IMR-90 (cell line): ENCODE measurements at regions not wholly inside any gene's neighbourhood (a gene's known extent, or its start where the extent isn't known, plus 50 kb on each side); places are given as distances from the start of the nearest gene placed in this dataset.
A peak's percentile ranks its signal among the peaks of the same experiment; 100 is the strongest.
"Not testable (repeated sequence)": the region's sequence is repeated elsewhere in the genome, so short reads cannot be mapped to it uniquely, and the experiment has no call there.

ENCODE experiments used
- ATAC-seq: fragments of 200-7000 bp; cut with Tn5 transposase; 2 replicates; pipeline ENCODE4 v1.9.1; 2020; ENCODE audit warnings: low read depth, mild to moderate bottlenecking, moderate library complexity
- BruUV-seq: library from RNA; stranded (reverse); fragments of 400-500 nt; replicated peaks from 2 replicates; lab custom pipeline; 2021; lab: Mats Ljungman, UMichigan
- CTCF ChIA-PET: fragments of 300-600 bp; formaldehyde crosslinking; extraction: SDS; loops from one replicate; lab custom pipeline; 2021; ENCODE audit warnings: antibody characterized with exemption; lab: Yijun Ruan, JAX
- POLR2A ChIA-PET: fragments of 300-600 bp; sonication (Branson Sonifier 250); formaldehyde crosslinking; loops from one replicate; lab custom pipeline; 2022; ENCODE audit warnings: antibody characterized with exemption; ENCODE audit not compliant: unreplicated experiment; lab: Charles Lee
- DNase-seq: peaks from one replicate; pipeline ENCODE4 v3.0.0; 2013
- H2AFZ ChIP-seq: replicated peaks from 2 replicates; pipeline ENCODE3; 2013; ENCODE audit warnings: low read length, mild to moderate bottlenecking; ENCODE audit not compliant: poor library complexity
- H2AK5ac ChIP-seq: 2 replicates; pipeline ENCODE4 v1.6.1; 2013; ENCODE audit warnings: low read depth, low read length, inconsistent platforms
- H2AK9ac ChIP-seq: replicated peaks from 2 replicates; pipeline ENCODE3; 2013; ENCODE audit warnings: mild to moderate bottlenecking, low read depth, low read length, moderate library complexity; ENCODE audit not compliant: poor library complexity
- H2BK120ac ChIP-seq: 2 replicates; pipeline ENCODE4 v1.6.1; 2013; ENCODE audit warnings: low read depth, low read length, inconsistent platforms
- H2BK15ac ChIP-seq: 3 replicates; pipeline ENCODE4 v1.6.1; 2013; ENCODE audit warnings: low read depth, low read length, inconsistent platforms
- H2BK20ac ChIP-seq: 2 replicates; pipeline ENCODE4 v1.6.1; 2013; ENCODE audit warnings: low read depth, mild to moderate bottlenecking, inconsistent platforms, low read length, moderate library complexity
- H2BK5ac ChIP-seq: 2 replicates; pipeline ENCODE4 v1.6.1; 2013; ENCODE audit warnings: mild to moderate bottlenecking, low read depth, low read length, inconsistent platforms; ENCODE audit not compliant: poor library complexity, severe bottlenecking
- H3K14ac ChIP-seq: replicated peaks from 2 replicates; pipeline ENCODE4 v1.6.1; 2013; ENCODE audit warnings: low read depth, low read length, inconsistent platforms
- H3K18ac ChIP-seq: 2 replicates; pipeline ENCODE4 v1.6.1; 2013; ENCODE audit warnings: low read depth, low read length, control low read depth
- H3K23ac ChIP-seq: 2 replicates; pipeline ENCODE4 v1.6.1; 2013; ENCODE audit warnings: low read depth, low read length, inconsistent platforms
- H3K27ac ChIP-seq: 2 replicates; pipeline ENCODE4 v1.5.1; 2013; ENCODE audit warnings: mild to moderate bottlenecking, control low read depth, low read length; ENCODE audit not compliant: insufficient read depth
- H3K27me3 ChIP-seq: 2 replicates; pipeline ENCODE4 v1.6.1; 2013; ENCODE audit warnings: low read length; ENCODE audit not compliant: control insufficient read depth, insufficient read depth
- H3K36me3 ChIP-seq: 2 replicates; pipeline ENCODE4 v1.6.1; 2013; ENCODE audit warnings: low read length, mixed read lengths; ENCODE audit not compliant: control insufficient read depth, insufficient read depth
- H3K4ac ChIP-seq: 2 replicates; pipeline ENCODE4 v1.6.1; 2013; ENCODE audit warnings: low read depth, low read length, inconsistent platforms
- H3K4me1 ChIP-seq: 2 replicates; pipeline ENCODE4 v1.6.1; 2013; ENCODE audit warnings: low read length, mixed read lengths; ENCODE audit not compliant: control insufficient read depth, insufficient read depth
- H3K4me2 ChIP-seq: 2 replicates; pipeline ENCODE4 v1.6.1; 2013; ENCODE audit warnings: low read depth, mild to moderate bottlenecking, control low read depth, low read length, moderate library complexity
- H3K4me3 ChIP-seq: 2 replicates; pipeline ENCODE4 v1.5.1; 2013; ENCODE audit warnings: low read depth, mild to moderate bottlenecking, control low read depth, low read length, moderate library complexity; ENCODE audit not compliant: insufficient read depth
- H3K56ac ChIP-seq: 2 replicates; pipeline ENCODE4 v1.6.1; 2013; ENCODE audit warnings: low read length, inconsistent platforms; ENCODE audit not compliant: insufficient read depth; ENCODE audit errors: extremely low read depth
- H3K79me1 ChIP-seq, 2 experiments: 2 replicates each; pipeline ENCODE4 v1.6.1; 2013; ENCODE audit warnings: low read length in 2 of 2, inconsistent platforms in 1 of 2, low read depth in 1 of 2
- H3K9ac ChIP-seq: 2 replicates; pipeline ENCODE4 v1.6.1; 2013; ENCODE audit warnings: low read depth, low read length, control low read depth
- H3K9me1 ChIP-seq: 2 replicates; pipeline ENCODE4 v1.6.1; 2013; ENCODE audit warnings: low read length, inconsistent platforms; ENCODE audit not compliant: insufficient read depth
- H3K9me3 ChIP-seq: 2 replicates; pipeline ENCODE4 v1.6.1; 2013; ENCODE audit warnings: low read length; ENCODE audit not compliant: control insufficient read depth, insufficient read depth
- H4K20me1 ChIP-seq: 2 replicates; pipeline ENCODE4 v1.6.1; 2013; ENCODE audit warnings: low read length, inconsistent platforms; ENCODE audit not compliant: insufficient read depth
- H4K5ac ChIP-seq: 2 replicates; pipeline ENCODE4 v1.6.1; 2013; ENCODE audit warnings: mild to moderate bottlenecking, low read depth, low read length, control low read depth
- H4K8ac ChIP-seq, 2 experiments: 2 replicates each; pipeline ENCODE4 v1.6.1; 2013; ENCODE audit warnings: low read depth in 2 of 2, low read length in 2 of 2, control low read depth in 1 of 2, inconsistent platforms in 1 of 2
- H4K91ac ChIP-seq: 2 replicates; pipeline ENCODE4 v1.6.1; 2013; ENCODE audit warnings: low read depth, low read length, inconsistent platforms; ENCODE audit not compliant: insufficient read depth
- BHLHE40 ChIP-seq: fragments of 150-350 bp; IDR thresholded peaks from 2 replicates; pipeline ENCODE4 v1.6.1; 2016; ENCODE audit warnings: mild to moderate bottlenecking, low read depth, low read length
- CHD1 ChIP-seq: IDR thresholded peaks from 2 replicates; pipeline ENCODE4 v1.6.1; 2012; ENCODE audit warnings: low read depth, low read length, improper control_type of control experiment
- MAFK ChIP-seq: IDR thresholded peaks from 2 replicates; pipeline ENCODE4 v1.6.1; 2012; ENCODE audit warnings: low read depth, low read length, improper control_type of control experiment
- MXI1 ChIP-seq: IDR thresholded peaks from 2 replicates; pipeline ENCODE4 v1.6.1; 2012; ENCODE audit warnings: low read depth, mild to moderate bottlenecking, low read length, moderate library complexity, borderline replicate concordance
- POLR2A ChIP-seq: IDR thresholded peaks from 2 replicates; pipeline ENCODE4 v1.6.1; 2012; ENCODE audit warnings: mild to moderate bottlenecking, low read depth, low read length
- WGBS, 2 experiments: methylation state at CpG; one replicate each; pipeline versions ENCODE4 v1.1.5 to v1.1.7; 2013; ENCODE audit warnings: missing lambda C conversion rate in 2 of 2; ENCODE audit not compliant: insufficient read length in 1 of 2; ENCODE audit errors: extremely low coverage in 2 of 2; 5-methylcytosine and 5-hydroxymethylcytosine counted together
- dilution Hi-C: fragments of 300-500 bp; cut with HindIII; formaldehyde crosslinking; loops from one replicate; pipeline ENCODE4 v1.14.3; 2018; ENCODE audit warnings: low sequenced_read_pairs; ENCODE audit not compliant: unreplicated experiment
- in situ Hi-C: fragments of 300-500 bp; cut with MboI; formaldehyde crosslinking; loops from 3 replicates; pipeline ENCODE4 v1.14.3; 2019; ENCODE audit warnings: low sequenced_read_pairs, inconsistent platforms, mixed read lengths
- intact Hi-C: fragments of 100-400 bp; cut with micrococcal nuclease; formaldehyde crosslinking; loops from 2 replicates; pipeline ENCODE4 v1.10.0; 2022
- TF ChIP-seq, protein P1 (sequence below): fragments of 150-350 bp; IDR thresholded peaks from 2 replicates; pipeline ENCODE4 v1.6.1; 2017; ENCODE audit warnings: mild to moderate bottlenecking, antibody characterized with exemption, low read length, low read depth

DNA sequence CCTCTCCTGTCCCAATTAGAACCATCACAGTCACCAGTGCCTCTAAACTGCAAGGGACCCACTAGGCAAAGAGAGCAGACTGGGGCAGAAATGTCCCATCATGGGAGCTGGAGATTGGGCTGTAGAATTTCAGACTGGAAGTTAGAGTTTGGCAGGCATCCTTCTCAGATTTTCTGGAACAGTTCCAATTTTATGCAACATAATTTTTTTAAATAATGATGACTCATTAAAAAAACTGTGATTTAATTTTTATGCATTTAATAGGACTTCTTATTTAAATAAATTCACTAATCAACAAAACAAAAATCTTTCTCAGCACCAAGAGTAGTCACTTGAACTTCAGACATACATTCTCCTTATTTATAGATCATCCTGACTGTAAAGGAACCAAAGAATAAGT is 84.6 kb upstream of the SLC7A14 start:
- in situ Hi-C loops (no loop called here), intact Hi-C loops (no loop called here), dilution Hi-C loops (no loop called here)
- Histone ChIP-seq H3K79me1 (no peaks in the 10 kb centered on the region), H3K9me3 (peaks cover 3% of the 10 kb centered on the region), H2AK9ac (no peak overlapping the region), H3K27me3 (no peaks in the 10 kb centered on the region), H3K56ac (no peak overlapping the region), H2BK5ac (no peak overlapping the region), H3K4ac (no peak overlapping the region), H2AFZ (no peak overlapping the region), H4K5ac (no peak overlapping the region), H3K4me3 (no peak overlapping the region), H3K9me1 (no peaks in the 10 kb centered on the region), H3K23ac (no peak overlapping the region), H3K36me3 (no peaks in the 10 kb centered on the region), H2BK120ac (no peak overlapping the region), H4K8ac (no peak overlapping the region), H4K91ac (no peak overlapping the region), H3K9ac (no peak overlapping the region), H3K4me1 (no peaks in the 10 kb centered on the region), H2AK5ac (0 out of 2 replicates have a peak overlapping the region, but pooled peaks have one; percentile 51), H2BK15ac (no peak overlapping the region), H3K18ac (no peak overlapping the region), H3K27ac (no peak overlapping the region), H4K20me1 (no peaks in the 10 kb centered on the region), H3K14ac (no peak overlapping the region), H2BK20ac (no peak overlapping the region), H3K4me2 (no peak overlapping the region)
- ChIA-PET POLR2A (no interaction called here), CTCF (no interaction called here)
- TF ChIP-seq CHD1, result no peak
- TF ChIP-seq, protein P1, sequence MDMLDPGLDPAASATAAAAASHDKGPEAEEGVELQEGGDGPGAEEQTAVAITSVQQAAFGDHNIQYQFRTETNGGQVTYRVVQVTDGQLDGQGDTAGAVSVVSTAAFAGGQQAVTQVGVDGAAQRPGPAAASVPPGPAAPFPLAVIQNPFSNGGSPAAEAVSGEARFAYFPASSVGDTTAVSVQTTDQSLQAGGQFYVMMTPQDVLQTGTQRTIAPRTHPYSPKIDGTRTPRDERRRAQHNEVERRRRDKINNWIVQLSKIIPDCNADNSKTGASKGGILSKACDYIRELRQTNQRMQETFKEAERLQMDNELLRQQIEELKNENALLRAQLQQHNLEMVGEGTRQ, result no peak
- no peak for TF ChIP-seq BHLHE40
- peak; percentile 92 for TF ChIP-seq MAFK
- TF ChIP-seq POLR2A, result no peak
- TF ChIP-seq MXI1, result no peak
- no TSS peak for BruUV-seq
- DNase-seq (no peak), ATAC-seq (no peak)

DNA sequence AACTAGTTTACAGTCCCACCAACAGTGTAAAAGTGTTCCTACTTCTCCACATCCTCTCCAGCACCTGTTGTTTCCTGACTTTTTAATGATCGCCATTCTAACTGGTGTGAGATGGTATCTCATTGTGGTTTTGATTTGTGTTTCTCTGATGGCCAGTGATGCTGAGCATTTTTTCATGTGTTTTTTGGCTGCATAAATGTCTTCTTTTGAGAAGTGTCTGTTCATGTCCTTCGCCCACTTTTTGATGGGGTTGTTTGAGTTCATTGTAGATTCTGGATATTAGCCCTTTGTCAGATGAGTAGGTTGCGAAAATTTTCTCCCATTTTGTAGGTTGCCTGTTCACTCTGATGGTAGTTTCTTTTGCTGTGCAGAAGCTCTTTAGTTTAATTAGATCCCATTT is 77.1 kb upstream of the SLC7A14 start:
- BruUV-seq, H3K9ac ChIP-seq, H3K14ac ChIP-seq, DNase-seq, H3K4ac ChIP-seq, H4K5ac ChIP-seq, H3K27ac ChIP-seq, H3K4me2 ChIP-seq, H2AFZ ChIP-seq, intact Hi-C loops, H2AK5ac ChIP-seq, H2AK9ac ChIP-seq, H2BK20ac ChIP-seq, in situ Hi-C loops, H3K79me1 ChIP-seq, H3K4me1 ChIP-seq, H3K4me3 ChIP-seq, H4K91ac ChIP-seq, H3K27me3 ChIP-seq, H4K20me1 ChIP-seq, dilution Hi-C loops, ATAC-seq, CTCF ChIA-PET, H3K36me3 ChIP-seq, H3K23ac ChIP-seq, H2BK5ac ChIP-seq, H3K9me3 ChIP-seq, H2BK15ac ChIP-seq, H3K56ac ChIP-seq, H3K9me1 ChIP-seq, H4K8ac ChIP-seq, H3K18ac ChIP-seq, H2BK120ac ChIP-seq, POLR2A ChIA-PET: not testable (repeated sequence)
- WGBS, 2 experiments, result no CpG with 5 or more reads among the region's 3 CpGs
